GM12874 (cell line): ENCODE measurements at regions not wholly inside any gene's neighbourhood (a gene's known extent, or its start where the extent isn't known, plus 50 kb on each side); places are given as distances from the start of the nearest gene placed in this dataset.

ENCODE experiments used
- CTCF ChIP-seq: IDR thresholded peaks from 2 replicates; pipeline ENCODE4 v1.5.1; 2011; ENCODE audit warnings: low read depth, mild to moderate bottlenecking, control low read depth, low read length, moderate library complexity; ENCODE audit not compliant: insufficient read depth

GRCh38 chr5:8333977-8334376 is 465.0 kb downstream of the MTRR start:
- no peak for TF ChIP-seq CTCF

- TF ChIP-seq CTCF = no peak
Measured at GRCh38 chr5:8340261-8340660, 471.3 kb downstream of the MTRR start.

- TF ChIP-seq CTCF = no peak
Measured at GRCh38 chr5:8340739-8341344, 471.9 kb downstream of the MTRR start.

GRCh38 chr5:8341406-8341805 is 472.5 kb downstream of the MTRR start:
- TF ChIP-seq CTCF = no peak

GRCh38 chr5:8347984-8348383 is 479.0 kb downstream of the MTRR start:
- TF ChIP-seq CTCF = no peak

GRCh38 chr5:8349855-8350254 is 480.9 kb downstream of the MTRR start:
- TF ChIP-seq CTCF = no peak

- TF ChIP-seq CTCF = no peak
Measured at GRCh38 chr5:8350644-8351339, 481.8 kb downstream of the MTRR start.

GRCh38 chr5:8355981-8356380 is 487.0 kb downstream of the MTRR start:
- no peak for TF ChIP-seq CTCF
